Fibroblast of skin of right quadriceps (primary cell): ENCODE measurements at regions not wholly inside any gene's neighbourhood (a gene's known extent, or its start where the extent isn't known, plus 50 kb on each side); places are given as distances from the start of the nearest gene placed in this dataset.

ENCODE experiments used
- DNase-seq: peaks from one replicate; pipeline ENCODE4 v3.0.0-alpha.2; 2013

DNA sequence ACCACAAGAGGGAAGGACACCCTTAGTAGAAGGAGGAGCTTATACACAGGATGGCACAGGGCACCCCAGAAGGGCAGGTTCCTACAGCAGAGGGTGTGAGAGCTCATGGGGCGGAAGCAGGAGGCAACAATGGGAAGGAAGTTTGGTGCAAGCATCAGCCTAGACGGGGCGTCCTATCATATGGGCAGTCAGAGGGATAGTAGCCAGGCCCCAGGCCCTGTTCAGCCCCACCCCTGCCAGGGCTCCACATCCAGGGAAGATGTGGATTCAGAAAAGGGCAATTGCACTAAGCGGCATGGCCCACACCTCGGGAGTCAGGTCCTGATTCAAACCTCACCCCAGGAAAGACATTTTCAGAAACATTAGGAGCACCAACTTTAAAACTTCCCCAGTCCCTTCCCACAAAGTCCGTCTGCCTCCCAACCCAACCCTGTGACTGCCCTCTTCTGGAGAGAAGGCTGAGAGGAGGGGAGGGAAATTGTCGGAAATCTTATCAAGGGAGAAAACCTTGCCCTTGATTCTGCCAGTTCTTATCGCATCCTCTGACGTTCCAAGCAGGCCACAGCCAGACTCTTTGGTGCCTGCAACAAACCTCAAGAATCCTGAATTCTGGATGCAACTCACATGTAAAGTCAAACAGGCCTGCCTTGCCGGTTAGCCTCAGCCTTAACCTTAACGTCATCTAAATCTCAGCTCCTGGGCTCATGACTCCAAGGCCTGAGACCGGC, 198.8 kb upstream of the CDH5 start:
- peak; percentile 69 for DNase-seq

- no peak for DNase-seq
Observed at GRCh38 chr16:66166490-66166889, 200.0 kb upstream of the CDH5 start.

DNA sequence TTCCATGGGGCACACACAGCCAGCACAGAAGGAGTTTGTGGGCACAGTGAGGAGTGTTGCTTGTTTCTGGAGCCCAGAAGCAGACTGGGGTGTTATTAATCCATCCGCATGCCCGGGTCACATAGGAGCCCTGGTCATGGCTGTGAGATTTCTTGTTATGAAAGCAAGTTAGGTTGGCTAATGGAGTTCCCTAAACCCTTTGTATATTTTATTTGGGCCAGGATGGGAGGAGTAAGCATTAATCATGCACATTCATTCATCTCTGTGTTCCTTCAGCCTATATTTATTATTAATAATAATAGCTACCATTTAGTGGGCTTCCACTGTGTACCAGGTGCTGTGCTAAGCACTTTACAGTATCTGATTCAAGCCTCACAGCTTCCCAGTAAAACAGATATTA, 200.6 kb upstream of the CDH5 start:
- no peak for DNase-seq

GRCh38 chr16:66164581-66165247, 201.8 kb upstream of the CDH5 start:
- DNase-seq = no peak

GRCh38 chr16:66162821-66163220, 203.7 kb upstream of the CDH5 start:
- no peak for DNase-seq

DNA sequence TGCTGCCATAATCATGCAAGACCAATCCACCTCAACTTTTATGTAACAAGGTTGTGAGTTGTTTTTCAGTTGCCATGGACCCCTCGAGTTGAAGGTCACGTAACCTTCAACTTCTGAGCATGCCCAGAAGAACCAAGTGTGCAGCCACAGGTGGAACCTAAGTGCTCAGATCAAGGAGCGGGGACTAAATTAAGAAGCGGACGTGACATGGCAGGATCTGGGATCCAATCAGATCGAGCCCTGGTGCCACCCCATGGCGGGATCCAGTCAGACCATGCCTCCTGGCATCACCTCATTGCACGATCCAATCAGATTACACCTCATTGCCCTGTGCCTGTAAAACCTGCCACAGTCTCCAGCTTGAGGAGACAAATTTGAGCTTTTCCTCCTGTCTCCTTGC, 204.5 kb upstream of the CDH5 start:
- DNase-seq = no peak

DNA sequence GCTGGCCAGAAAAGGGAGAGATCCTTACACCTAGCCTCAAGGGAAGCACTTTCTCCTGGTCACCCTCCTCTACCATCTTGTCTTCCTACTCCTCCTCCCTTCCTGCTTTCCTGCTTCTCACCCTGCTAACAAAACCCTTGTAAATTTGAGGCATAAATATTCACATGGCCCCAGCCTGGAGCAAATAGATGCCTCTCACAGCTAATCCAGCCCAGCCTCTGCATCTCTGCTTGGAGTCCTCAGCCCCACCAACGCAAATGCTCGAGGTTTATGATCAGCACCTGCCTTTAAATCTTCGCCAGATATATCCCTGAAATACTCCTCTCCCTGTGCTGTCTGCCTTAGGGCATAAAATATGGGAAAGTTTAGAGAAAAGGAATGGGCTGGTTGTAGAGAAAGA, 205.2 kb upstream of the CDH5 start:
- DNase-seq = no peak

GRCh38 chr16:66159987-66160386, 206.5 kb upstream of the CDH5 start:
- DNase-seq = peak; percentile 35

DNA sequence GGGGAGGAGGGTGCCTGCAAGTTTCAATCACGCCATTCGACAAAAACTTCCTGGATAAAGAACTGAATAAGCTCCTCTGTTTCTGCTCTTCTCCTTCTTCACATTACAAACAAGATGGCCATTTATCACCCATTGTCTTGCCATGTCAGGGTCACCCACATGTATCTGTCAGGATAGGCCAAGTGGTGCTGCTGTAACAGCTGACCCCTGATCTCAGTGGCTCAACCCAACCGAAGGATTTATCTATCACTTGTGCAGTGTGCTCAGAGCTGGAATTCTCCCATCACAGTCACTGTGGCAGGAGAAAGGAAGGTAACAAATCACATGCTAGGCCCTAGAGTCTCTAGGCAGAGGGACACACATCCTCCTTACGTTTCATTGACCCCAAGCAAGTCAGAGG, 210.0 kb upstream of the CDH5 start:
- DNase-seq = no peak

DNA sequence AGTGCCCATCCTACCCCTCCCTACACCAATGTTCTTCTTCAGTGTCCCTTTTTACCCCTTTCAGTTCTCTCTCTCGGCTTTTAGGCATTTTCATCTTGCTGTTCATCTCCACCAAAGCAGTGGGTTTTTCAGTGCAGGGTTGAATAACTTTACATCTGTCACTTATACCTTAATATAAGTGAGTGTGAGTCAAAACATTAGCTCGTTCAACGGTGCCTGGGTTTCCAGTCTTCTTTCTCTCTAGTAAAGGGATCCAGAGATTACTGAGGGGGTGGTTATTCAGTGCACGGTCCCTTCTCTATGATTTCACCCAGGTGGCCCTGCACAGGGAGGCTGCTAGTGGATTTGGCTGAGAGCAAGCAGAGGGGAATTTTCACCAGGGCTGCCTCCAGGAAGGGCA, 210.6 kb upstream of the CDH5 start:
- no peak for DNase-seq

- DNase-seq = peak; percentile 91
Observed at GRCh38 chr16:66154801-66155200, 211.7 kb upstream of the CDH5 start.

GRCh38 chr16:66152823-66153393, 213.6 kb upstream of the CDH5 start:
- DNase-seq = peak; percentile 98

GRCh38 chr16:66152181-66152580, 214.3 kb upstream of the CDH5 start:
- DNase-seq = peak; percentile 45

DNA sequence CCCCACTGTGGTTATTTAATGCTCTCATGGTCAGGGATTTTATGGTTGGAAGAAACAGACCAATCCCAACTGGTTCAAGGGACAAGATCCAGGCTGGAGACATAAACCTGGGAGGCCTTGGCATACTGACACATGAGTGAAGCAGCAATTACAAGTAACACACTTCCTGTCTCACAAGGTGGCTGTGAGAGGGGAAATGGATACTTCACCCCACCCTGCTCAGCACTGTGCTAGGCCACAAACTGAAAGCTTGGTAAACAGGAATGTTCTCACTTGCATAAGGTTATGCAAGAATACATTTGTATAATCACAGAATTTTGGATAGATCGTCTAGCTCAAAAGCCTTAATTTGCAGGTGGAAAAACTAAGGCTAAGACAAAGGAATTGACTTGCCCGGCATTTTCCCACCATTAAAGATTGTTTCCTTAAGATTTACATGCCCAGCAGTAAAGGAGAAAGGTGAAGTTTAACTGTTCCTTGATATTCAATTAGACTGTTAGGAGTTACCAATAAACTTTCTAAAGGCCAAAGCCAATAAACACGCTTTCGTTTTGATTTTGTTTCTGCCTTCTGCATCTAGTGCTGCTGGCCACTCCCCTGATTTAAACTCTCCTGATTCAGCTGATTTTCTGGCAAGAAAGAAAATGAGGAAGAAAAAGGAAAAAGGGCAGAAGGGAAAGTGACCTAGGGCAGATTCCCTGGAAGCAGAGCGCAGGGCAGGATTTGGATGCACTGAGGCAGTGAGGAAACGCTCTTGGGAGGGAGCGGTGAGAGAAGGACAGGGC, 215.6 kb upstream of the CDH5 start:
- peak; percentile 65 for DNase-seq

DNA sequence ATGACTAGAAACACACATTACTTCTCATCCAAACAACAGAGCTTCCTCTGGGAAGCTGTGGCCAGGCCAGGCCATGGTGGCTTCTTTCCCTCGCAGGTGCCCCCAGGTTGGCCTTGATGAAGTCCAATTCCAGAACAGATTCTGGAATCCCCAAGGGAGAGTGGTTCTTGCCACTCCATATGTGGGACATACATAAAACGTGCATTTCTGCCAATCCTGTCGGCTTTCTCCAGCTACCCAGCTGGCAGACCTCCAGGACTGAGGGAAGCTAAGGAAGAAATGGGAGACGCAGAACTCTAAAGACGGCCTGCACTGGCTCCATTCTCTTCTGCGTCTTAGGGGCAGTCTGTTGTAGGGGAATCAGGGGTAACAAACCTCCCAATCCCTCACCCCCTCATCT, 219.2 kb upstream of the CDH5 start:
- DNase-seq = peak; percentile 82

DNA sequence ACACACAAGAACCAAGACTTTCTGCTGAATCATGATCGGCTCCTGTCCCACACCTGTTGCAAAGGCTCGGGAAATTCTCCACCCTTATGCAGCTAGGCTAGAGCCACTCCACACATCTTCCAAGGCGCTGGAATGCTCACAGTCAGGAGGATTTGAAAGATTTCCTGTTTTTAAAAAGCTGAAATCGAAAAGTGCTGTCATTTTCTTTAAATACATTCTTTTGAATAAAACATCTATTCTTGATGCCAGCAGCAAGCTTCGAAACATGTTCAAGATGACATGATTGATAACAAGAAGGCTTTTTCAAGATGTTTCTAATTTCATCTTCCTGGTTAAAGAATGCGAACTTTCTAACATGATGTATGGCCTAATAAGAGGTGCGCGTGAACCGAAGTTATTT, 219.7 kb upstream of the CDH5 start:
- peak; percentile 90 for DNase-seq

- no peak for DNase-seq
Observed at GRCh38 chr16:66144641-66145040, 221.8 kb upstream of the CDH5 start.

GRCh38 chr16:66143415-66143814, 223.1 kb upstream of the CDH5 start:
- no peak for DNase-seq

DNA sequence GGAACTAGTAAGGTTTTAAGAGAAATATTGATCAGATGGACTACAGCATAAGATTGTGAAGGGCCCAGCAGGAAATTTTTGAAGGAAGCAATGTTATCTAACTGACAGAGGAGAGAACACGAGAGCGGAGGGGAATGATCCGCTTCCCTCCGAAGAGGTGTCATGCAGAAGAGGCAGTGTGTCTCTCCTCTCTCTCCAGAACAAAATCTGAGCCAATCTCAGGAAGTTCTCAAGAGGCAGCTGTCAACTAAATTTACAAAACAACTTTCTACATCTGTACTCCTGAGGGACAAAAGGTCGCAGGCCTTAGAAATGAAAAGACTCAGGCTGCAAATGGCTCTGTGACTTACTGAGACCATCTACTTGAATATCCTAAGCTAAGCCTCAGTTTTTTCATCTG, 224.6 kb upstream of the CDH5 start:
- DNase-seq = no peak

DNA sequence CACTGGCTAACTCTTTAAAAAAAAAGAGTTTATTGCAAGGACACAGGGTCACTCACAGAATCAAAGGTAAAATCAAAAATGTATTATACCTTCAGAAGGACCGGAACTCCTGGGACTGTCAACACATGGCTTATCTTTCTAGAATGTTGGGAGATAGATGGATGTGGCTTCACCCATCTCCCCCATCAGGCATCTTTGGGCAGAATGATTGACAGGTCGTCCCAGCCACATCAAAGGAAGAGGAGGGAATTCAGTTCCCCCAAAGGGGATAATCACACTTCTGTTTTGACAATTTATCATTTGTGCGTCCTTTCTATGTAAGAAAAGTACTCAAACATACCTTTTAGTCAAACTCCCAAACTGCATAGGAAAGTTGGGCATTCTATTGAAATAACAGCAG, 228.6 kb upstream of the CDH5 start:
- DNase-seq = no peak

DNA sequence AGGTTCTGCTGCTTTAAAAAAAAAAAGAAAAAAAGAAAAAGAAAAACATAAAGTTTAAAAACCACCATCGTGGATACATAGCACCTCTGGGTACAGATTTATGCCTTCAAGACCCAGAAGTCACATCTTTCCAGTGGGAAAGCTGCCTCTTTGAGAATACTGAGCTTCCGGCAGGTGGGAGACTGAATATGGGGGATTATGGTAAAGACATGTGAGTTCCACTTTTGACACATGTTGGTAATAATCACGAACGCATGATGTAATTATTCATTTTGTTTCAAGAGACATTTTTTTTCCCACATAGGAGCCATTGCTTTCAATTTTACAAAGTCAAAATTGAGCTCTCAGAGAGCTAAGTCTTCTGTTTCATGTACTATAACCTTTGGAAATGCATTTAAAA, 229.7 kb upstream of the CDH5 start:
- DNase-seq = no peak

- DNase-seq = no peak
Observed at GRCh38 chr16:66135838-66136237, 230.7 kb upstream of the CDH5 start.

DNA sequence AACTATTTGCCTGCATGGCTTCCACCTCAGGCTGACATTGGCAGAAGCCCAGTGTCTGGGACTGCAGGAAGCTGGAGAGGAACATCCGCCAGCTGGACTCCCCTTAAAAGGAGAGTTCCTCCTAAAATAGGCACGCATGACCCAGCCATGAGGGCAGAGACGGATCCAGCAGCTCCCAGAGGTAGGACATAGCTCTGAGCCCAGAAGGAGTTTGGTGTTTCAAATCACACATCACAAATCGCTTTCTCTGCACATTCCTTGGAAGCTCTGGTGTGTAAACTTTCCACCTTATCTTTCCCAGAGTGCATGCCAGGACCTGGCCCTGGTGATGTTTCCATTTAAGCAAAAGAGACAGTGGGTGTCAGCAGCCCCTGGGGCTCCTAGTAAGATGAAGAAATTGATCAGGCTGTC, 231.1 kb upstream of the CDH5 start:
- peak; percentile 34 for DNase-seq

GRCh38 chr16:66134875-66135274, 231.6 kb upstream of the CDH5 start:
- DNase-seq = no peak
